ENCODE measurements at regions not wholly inside any gene's neighbourhood (a gene's known extent, or its start where the extent isn't known, plus 50 kb on each side); places are given as distances from the start of the nearest gene placed in this dataset.
"Not testable (repeated sequence)": the region's sequence is repeated elsewhere in the genome, so short reads cannot be mapped to it uniquely, and the experiment has no call there.

- ATAC-seq; intact Hi-C loops (cut with DNase I); H3K36me3 ChIP-seq; H3K27ac ChIP-seq; H3K4me3 ChIP-seq; DNase-seq; H3K4me1 ChIP-seq; H3K9me3 ChIP-seq; H3K27me3 ChIP-seq (ENCODE audit: low read depth): not testable (repeated sequence)
These were observed 442.5 kb downstream of the SPATA31A1 start for GRCh38 chr9:39797935-39798334.

GRCh38 chr9:39799252-39799651 is 443.8 kb downstream of the SPATA31A1 start:
- H3K4me1 ChIP-seq; DNase-seq; H3K4me3 ChIP-seq; ATAC-seq; intact Hi-C loops (cut with DNase I); H3K9me3 ChIP-seq; H3K36me3 ChIP-seq; H3K27me3 ChIP-seq (ENCODE audit: low read depth); H3K27ac ChIP-seq: not testable (repeated sequence)

- ATAC-seq; H3K27me3 ChIP-seq (ENCODE audit: low read depth); H3K9me3 ChIP-seq; DNase-seq; H3K36me3 ChIP-seq; H3K4me3 ChIP-seq; H3K27ac ChIP-seq; H3K4me1 ChIP-seq; intact Hi-C loops (cut with DNase I): not testable (repeated sequence)
These were observed 447.1 kb downstream of the SPATA31A1 start for GRCh38 chr9:39802561-39802960.

GRCh38 chr9:39809401-39810226 is 454.1 kb downstream of the SPATA31A1 start:
- Histone ChIP-seq H3K4me3 (peak overlapping the region; percentile 60), H3K27ac (peak overlapping the region; percentile 85)
- peak; percentile 65 to 73 for ATAC-seq
- intact Hi-C loops (cut with DNase I); H3K36me3 ChIP-seq; H3K27me3 ChIP-seq (ENCODE audit: low read depth); H3K4me1 ChIP-seq; H3K9me3 ChIP-seq: not testable (repeated sequence)
- DNase-seq = peak; percentile 75

GRCh38 chr9:39810401-39810800 is 454.9 kb downstream of the SPATA31A1 start:
- intact Hi-C loops (cut with DNase I); H3K36me3 ChIP-seq; H3K9me3 ChIP-seq; ATAC-seq; DNase-seq; H3K27ac ChIP-seq; H3K4me3 ChIP-seq; H3K4me1 ChIP-seq; H3K27me3 ChIP-seq (ENCODE audit: low read depth): not testable (repeated sequence)

GRCh38 chr9:39811615-39812014 is 456.1 kb downstream of the SPATA31A1 start:
- H3K27me3 ChIP-seq (ENCODE audit: low read depth); H3K27ac ChIP-seq; intact Hi-C loops (cut with DNase I); DNase-seq; ATAC-seq; H3K4me1 ChIP-seq; H3K36me3 ChIP-seq; H3K9me3 ChIP-seq; H3K4me3 ChIP-seq: not testable (repeated sequence)

- DNase-seq; ATAC-seq; H3K27me3 ChIP-seq (ENCODE audit: low read depth); intact Hi-C loops (cut with DNase I); H3K9me3 ChIP-seq; H3K36me3 ChIP-seq; H3K4me3 ChIP-seq; H3K27ac ChIP-seq; H3K4me1 ChIP-seq: not testable (repeated sequence)
These were observed 473.0 kb downstream of the SPATA31A1 start for GRCh38 chr9:39828457-39828856.
